Transverse colon (tissue), 4 donors: ENCODE measurements at regions not wholly inside any gene's neighbourhood (a gene's known extent, or its start where the extent isn't known, plus 50 kb on each side); places are given as distances from the start of the nearest gene placed in this dataset.

Experiments
- DNase-seq: peaks from one replicate; pipeline ENCODE4 v3.0.0-alpha.2; 2019
- H3K27ac ChIP-seq, 4 donors: fragments of 200-600 bp; sonication (generic); 2 replicates each; pipeline ENCODE4 v1.5.1; 2016 to 2018; ENCODE audit warnings: inconsistent platforms in 4 of 4
- H3K27me3 ChIP-seq: fragments of 200-600 bp; sonication (generic); 2 replicates; pipeline ENCODE4 v1.5.1; 2017; ENCODE audit warnings: inconsistent platforms
- H3K36me3 ChIP-seq, 4 donors: fragments of 200-600 bp; sonication (generic); 2 replicates each; pipeline ENCODE4 v1.5.1; 2017 to 2019; ENCODE audit warnings: inconsistent platforms in 4 of 4
- H3K4me1 ChIP-seq, 4 donors: fragments of 200-600 bp; sonication (generic); 2 replicates each; pipeline ENCODE4 v1.5.1; 2017 to 2020; ENCODE audit warnings: inconsistent platforms in 4 of 4
- H3K4me3 ChIP-seq, 4 donors: fragments of 200-600 bp; sonication (generic); 1 replicate in 1 of 4; 2 replicates in 3 of 4; pipeline versions ENCODE4 v1.5.1 to v1.6.1; 2017 to 2019; ENCODE audit warnings: inconsistent platforms in 4 of 4
- H3K9me3 ChIP-seq, 2 donors: fragments of 200-600 bp; sonication (generic); 2 replicates each; pipeline ENCODE4 v1.5.1; 2017 to 2019; ENCODE audit warnings: inconsistent platforms in 2 of 2
- CTCF ChIP-seq, 5 experiments: fragments of 200-600 bp in 3 of 5; fragments of 450-650 bp in 2 of 5; sonication (generic) in 3 of 5; IDR thresholded peaks; 1 replicate in 2 of 5; 2 replicates in 3 of 5; pipeline ENCODE4 v1.5.1; 2016 to 2017; ENCODE audit warnings: antibody characterized with exemption in 5 of 5, inconsistent platforms in 3 of 5, mild to moderate bottlenecking in 2 of 5, moderate library complexity in 1 of 5
- EP300 ChIP-seq: sonication (generic); formaldehyde crosslinking; IDR thresholded peaks from one replicate; pipeline ENCODE4 v1.6.1; 2017; ENCODE audit warnings: antibody characterized with exemption, low read depth
- POLR2A ChIP-seq: fragments of 450-650 bp; IDR thresholded peaks from one replicate; pipeline ENCODE4 v1.6.1; 2016; ENCODE audit warnings: antibody characterized with exemption, mild to moderate bottlenecking, moderate library complexity
- POLR2AphosphoS5 ChIP-seq, 3 donors: sonication (generic); formaldehyde crosslinking; IDR thresholded peaks; one replicate each; pipeline ENCODE4 v1.6.1; 2016; ENCODE audit warnings: antibody characterized with exemption in 3 of 3
- WGBS, 2 donors: methylation state at CpG; one replicate each; pipeline ENCODE4 v1.1.5; 2018; ENCODE audit warnings: low coverage in 1 of 2; 5-methylcytosine and 5-hydroxymethylcytosine counted together
- in situ Hi-C, 4 donors: fragments of 200-750 bp; cut with MboI; loops; one replicate each; pipeline versions ENCODE4 v1.15.0 to v1.15.1; 2017; ENCODE audit warnings: low sequenced_read_pairs in 3 of 4, low pct_ligation_motif_present in 1 of 4, low pct_unique_long_range_greater_than_20kb in 1 of 4
- intact Hi-C: fragments of 100-400 bp; cut with DNase I; formaldehyde crosslinking; loops from one replicate; pipeline ENCODE4 v1.15.1; 2023; ENCODE audit warnings: low total_unique reads

GRCh38 chr9:30484690-30485089, 1899.8 kb upstream of the ACO1 start:
- Histone ChIP-seq H3K4me1 (no peaks in the 10 kb centered on the region), H3K27ac (no peak overlapping the region), H3K36me3 (no peaks in the 10 kb centered on the region), H3K27me3 (no peaks in the 10 kb centered on the region), H3K9me3 (no peaks in the 10 kb centered on the region), H3K4me3 (no peak overlapping the region)
- no peak for DNase-seq
- intact Hi-C loops (no loop called here), in situ Hi-C loops (no loop called here)
- no peak for TF ChIP-seq POLR2AphosphoS5 (IDR thresholded peaks at IDR 0.05)
- 82% methylated on average over 2 of the region's 2 CpGs for WGBS, 2 donors

GRCh38 chr9:30504502-30504905, 1879.9 kb upstream of the ACO1 start:
- no peak for DNase-seq
- 56 to 63% methylated on average over 1 of the region's 1 CpG for WGBS, 2 donors
- intact Hi-C loops, result no loop called here
- no peaks in the 10 kb centered on the region for H3K27me3 ChIP-seq
- H3K27ac ChIP-seq, result no peak overlapping the region
- no peak overlapping the region for H3K4me3 ChIP-seq
- H3K36me3 ChIP-seq, result no peaks in the 10 kb centered on the region
- H3K4me1 ChIP-seq, result no peaks in the 10 kb centered on the region
- TF ChIP-seq POLR2AphosphoS5 (IDR thresholded peaks at IDR 0.05) (no peak), CTCF (IDR thresholded peaks at IDR 0.05) (no peak), POLR2A (no peak), EP300 (no peak)
- no peaks in the 10 kb centered on the region for H3K9me3 ChIP-seq
- in situ Hi-C loops, result no loop called here

GRCh38 chr9:30505311-30505710, 1879.1 kb upstream of the ACO1 start:
- intact Hi-C loops (no loop called here), in situ Hi-C loops (no loop called here)
- 31 to 56% methylated on average over 1 of the region's 1 CpG for WGBS, 2 donors
- no peaks in the 10 kb centered on the region for H3K27me3 ChIP-seq
- H3K4me1 ChIP-seq, result no peaks in the 10 kb centered on the region
- no peaks in the 10 kb centered on the region for H3K9me3 ChIP-seq
- TF ChIP-seq EP300, result no peak
- TF ChIP-seq POLR2A, result no peak
- no peak for TF ChIP-seq CTCF (IDR thresholded peaks at IDR 0.05)
- TF ChIP-seq POLR2AphosphoS5 (IDR thresholded peaks at IDR 0.05), result no peak
- no peaks in the 10 kb centered on the region for H3K36me3 ChIP-seq
- no peak for DNase-seq
- no peak overlapping the region for H3K27ac ChIP-seq
- H3K4me3 ChIP-seq, result no peak overlapping the region

- no peak overlapping the region for H3K4me3 ChIP-seq
- in situ Hi-C loops, result no loop called here
- no peaks in the 10 kb centered on the region for H3K27me3 ChIP-seq
- TF ChIP-seq CTCF (IDR thresholded peaks at IDR 0.05) (no peak), POLR2A (no peak), EP300 (no peak), POLR2AphosphoS5 (IDR thresholded peaks at IDR 0.05) (no peak)
- H3K27ac ChIP-seq, result no peak overlapping the region
- H3K36me3 ChIP-seq, result no peaks in the 10 kb centered on the region
- intact Hi-C loops, result no loop called here
- 65 to 77% methylated on average over 2 of the region's 2 CpGs for WGBS, 2 donors
- H3K9me3 ChIP-seq, result no peaks in the 10 kb centered on the region
- no peak for DNase-seq
- H3K4me1 ChIP-seq, result no peaks in the 10 kb centered on the region
Observed at GRCh38 chr9:30506749-30507148, 1877.7 kb upstream of the ACO1 start.

GRCh38 chr9:30507166-30507565, 1877.3 kb upstream of the ACO1 start:
- no peak for DNase-seq
- H3K9me3 ChIP-seq, result no peaks in the 10 kb centered on the region
- TF ChIP-seq CTCF (IDR thresholded peaks at IDR 0.05), result no peak
- TF ChIP-seq POLR2A, result no peak
- no peak for TF ChIP-seq POLR2AphosphoS5 (IDR thresholded peaks at IDR 0.05)
- TF ChIP-seq EP300, result no peak
- in situ Hi-C loops (no loop called here), intact Hi-C loops (no loop called here)
- no peaks in the 10 kb centered on the region for H3K4me1 ChIP-seq
- no peaks in the 10 kb centered on the region for H3K36me3 ChIP-seq
- no peak overlapping the region for H3K27ac ChIP-seq
- no peak overlapping the region for H3K4me3 ChIP-seq
- H3K27me3 ChIP-seq, result no peaks in the 10 kb centered on the region
- WGBS, 2 donors, result 68 to 69% methylated on average over 2 of the region's 2 CpGs
